NB4 (cell line): ENCODE measurements at regions not wholly inside any gene's neighbourhood (a gene's known extent, or its start where the extent isn't known, plus 50 kb on each side); places are given as distances from the start of the nearest gene placed in this dataset.

Source experiments
- DNase-seq: peaks from one replicate; pipeline ENCODE4 v3.0.0; 2010; ENCODE audit warnings: low read depth
- H3K4me3 ChIP-seq: one replicate; pipeline ENCODE4 v1.5.1; 2011; ENCODE audit warnings: mild to moderate bottlenecking, low read depth, low read length, moderate library complexity
- CTCF ChIP-seq: IDR thresholded peaks from one replicate; pipeline ENCODE4 v1.5.1; 2012; ENCODE audit warnings: low read depth, low read length
- MAX ChIP-seq: IDR thresholded peaks from 2 replicates; pipeline ENCODE4 v1.6.1; 2011; ENCODE audit warnings: low read depth, low read length
- MYC ChIP-seq: IDR thresholded peaks from 2 replicates; pipeline ENCODE4 v1.6.1; 2011; ENCODE audit warnings: low read depth, low read length
- POLR2A ChIP-seq: IDR thresholded peaks from 2 replicates; pipeline ENCODE4 v1.6.1; 2011; ENCODE audit warnings: mild to moderate bottlenecking; ENCODE audit not compliant: insufficient read length; ENCODE audit errors: extremely low read depth

DNA sequence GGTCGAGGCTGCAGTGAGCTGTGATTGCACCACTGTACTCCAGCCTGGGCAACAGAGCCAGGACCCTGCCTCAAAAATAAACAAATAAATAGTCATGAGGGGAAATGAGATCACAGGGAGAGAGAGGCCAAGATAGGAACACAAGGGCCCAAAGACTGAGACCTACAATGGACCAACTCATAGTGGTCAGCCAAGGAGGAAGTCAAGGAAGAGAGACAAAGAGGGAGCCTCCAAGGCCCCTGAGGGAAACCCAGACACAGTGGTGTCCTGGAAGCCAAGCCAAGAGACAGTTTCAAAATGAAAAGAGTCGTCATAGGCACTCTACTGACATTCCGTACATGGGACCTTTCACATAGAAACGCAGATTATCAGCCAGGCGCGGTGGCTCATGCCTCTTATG, 153.3 kb downstream of the BCOR start:
- no peak overlapping the region for H3K4me3 ChIP-seq
- no peak for TF ChIP-seq MAX
- no peak for TF ChIP-seq POLR2A
- TF ChIP-seq CTCF: no peak
- no peak for TF ChIP-seq MYC
- DNase-seq: no peak

DNA sequence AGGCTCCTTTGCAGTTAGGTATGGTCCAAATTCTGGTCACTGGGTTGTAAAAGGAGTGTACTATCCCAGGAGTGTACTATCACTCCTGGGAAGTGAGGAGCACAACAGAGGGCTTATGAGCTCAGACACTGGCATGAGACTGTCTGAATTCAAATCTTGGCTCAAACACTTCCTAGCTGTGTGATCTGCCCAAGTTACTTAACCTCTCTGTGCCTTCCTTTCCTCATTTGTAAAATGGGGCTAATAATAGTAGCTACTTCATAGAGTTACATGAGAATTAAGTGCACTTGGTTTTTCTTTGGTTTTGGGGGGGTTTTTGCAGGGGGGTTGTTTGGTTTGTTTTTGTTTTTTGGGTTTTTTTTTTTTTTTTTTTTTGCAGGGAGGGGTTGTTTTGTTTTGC, 152.0 kb downstream of the BCOR start:
- DNase-seq: no peak
- TF ChIP-seq MYC (no peak), MAX (no peak), CTCF (no peak), POLR2A (no peak)
- no peak overlapping the region for H3K4me3 ChIP-seq

- no peak overlapping the region for H3K4me3 ChIP-seq
- DNase-seq: peak; percentile 39
- TF ChIP-seq POLR2A: no peak
- no peak for TF ChIP-seq CTCF
- TF ChIP-seq MYC: no peak
- TF ChIP-seq MAX: no peak
Observed at GRCh38 chrX:39946822-39947221, 150.9 kb downstream of the BCOR start.

- TF ChIP-seq POLR2A (no peak), CTCF (no peak), MYC (no peak)
- DNase-seq: peak; percentile 60
- H3K4me3 ChIP-seq: no peak overlapping the region
Observed at GRCh38 chrX:39948582-39948981, 149.2 kb downstream of the BCOR start.

- H3K4me3 ChIP-seq: no peak overlapping the region
- DNase-seq: peak; percentile 18
- TF ChIP-seq MAX: peak; percentile 38; the same call in 1 of the 2 replicates
- TF ChIP-seq POLR2A: no peak
- no peak for TF ChIP-seq MYC
- no peak for TF ChIP-seq CTCF
Observed at GRCh38 chrX:39950018-39950688, 147.6 kb downstream of the BCOR start.

DNA sequence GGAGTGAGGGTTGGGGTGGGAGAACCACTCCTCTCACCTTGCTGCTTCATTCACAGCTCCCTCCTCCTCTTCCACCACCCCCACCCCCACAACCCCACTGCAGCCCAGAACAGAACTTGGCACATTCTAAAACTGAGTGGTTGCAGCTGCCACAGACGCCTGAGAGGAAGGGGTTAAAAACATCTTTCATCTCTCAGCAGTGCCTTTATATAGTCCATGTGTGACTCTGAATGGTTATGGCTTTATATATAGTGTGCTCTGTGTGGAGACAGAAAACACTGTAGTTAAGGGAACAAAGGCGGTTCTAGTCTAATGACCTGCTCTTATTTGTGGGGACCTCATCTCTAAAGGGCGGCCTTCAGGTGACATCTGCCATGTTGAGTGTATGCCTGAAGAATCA, 144.8 kb downstream of the BCOR start:
- TF ChIP-seq POLR2A (no peak), MYC (no peak), CTCF (no peak), MAX (no peak)
- no peak for DNase-seq
- H3K4me3 ChIP-seq: no peak overlapping the region
